Hematopoietic multipotent progenitor cell treated with erythropoietin and hydrocortisone succinate and interleukin-3 and kit ligand, for 15 days (in vitro differentiated cells): ENCODE measurements at regions not wholly inside any gene's neighbourhood (a gene's known extent, or its start where the extent isn't known, plus 50 kb on each side); places are given as distances from the start of the nearest gene placed in this dataset.
"Not testable (repeated sequence)": the region's sequence is repeated elsewhere in the genome, so short reads cannot be mapped to it uniquely, and the experiment has no call there.

Source experiments
- DNase-seq: peaks from one replicate; pipeline ENCODE4 v3.0.0-alpha.2; 2015; ENCODE audit warnings: low spot score

DNA sequence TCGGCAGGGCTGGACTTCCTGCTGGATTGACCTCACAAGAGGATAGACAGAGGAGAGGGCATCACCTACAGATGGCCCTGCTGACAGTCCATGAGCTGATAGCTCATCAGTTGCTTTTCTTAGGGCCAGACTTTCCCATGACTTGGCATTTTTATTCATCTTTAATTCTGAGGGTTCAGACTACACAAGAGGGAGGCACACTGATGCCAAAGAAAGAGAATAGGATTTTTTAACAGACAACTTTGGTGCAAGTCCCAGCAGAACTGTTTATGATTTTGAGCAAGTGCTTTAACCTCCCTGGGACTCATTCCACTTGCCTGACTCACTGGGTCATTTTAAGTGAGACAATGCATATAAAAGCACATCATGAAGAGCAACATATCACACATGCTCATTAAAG is 299.2 kb downstream of the INSIG2 start:
- no peak for DNase-seq

- DNase-seq: no peak
Observed at GRCh38 chr2:118386641-118387302, 298.5 kb downstream of the INSIG2 start.

- DNase-seq: no peak
Observed at GRCh38 chr2:118380915-118381653, 292.8 kb downstream of the INSIG2 start.

GRCh38 chr2:118375907-118376485 is 287.7 kb downstream of the INSIG2 start:
- DNase-seq: no peak

- no peak for DNase-seq
Observed at GRCh38 chr2:118374974-118375755, 286.9 kb downstream of the INSIG2 start.

DNA sequence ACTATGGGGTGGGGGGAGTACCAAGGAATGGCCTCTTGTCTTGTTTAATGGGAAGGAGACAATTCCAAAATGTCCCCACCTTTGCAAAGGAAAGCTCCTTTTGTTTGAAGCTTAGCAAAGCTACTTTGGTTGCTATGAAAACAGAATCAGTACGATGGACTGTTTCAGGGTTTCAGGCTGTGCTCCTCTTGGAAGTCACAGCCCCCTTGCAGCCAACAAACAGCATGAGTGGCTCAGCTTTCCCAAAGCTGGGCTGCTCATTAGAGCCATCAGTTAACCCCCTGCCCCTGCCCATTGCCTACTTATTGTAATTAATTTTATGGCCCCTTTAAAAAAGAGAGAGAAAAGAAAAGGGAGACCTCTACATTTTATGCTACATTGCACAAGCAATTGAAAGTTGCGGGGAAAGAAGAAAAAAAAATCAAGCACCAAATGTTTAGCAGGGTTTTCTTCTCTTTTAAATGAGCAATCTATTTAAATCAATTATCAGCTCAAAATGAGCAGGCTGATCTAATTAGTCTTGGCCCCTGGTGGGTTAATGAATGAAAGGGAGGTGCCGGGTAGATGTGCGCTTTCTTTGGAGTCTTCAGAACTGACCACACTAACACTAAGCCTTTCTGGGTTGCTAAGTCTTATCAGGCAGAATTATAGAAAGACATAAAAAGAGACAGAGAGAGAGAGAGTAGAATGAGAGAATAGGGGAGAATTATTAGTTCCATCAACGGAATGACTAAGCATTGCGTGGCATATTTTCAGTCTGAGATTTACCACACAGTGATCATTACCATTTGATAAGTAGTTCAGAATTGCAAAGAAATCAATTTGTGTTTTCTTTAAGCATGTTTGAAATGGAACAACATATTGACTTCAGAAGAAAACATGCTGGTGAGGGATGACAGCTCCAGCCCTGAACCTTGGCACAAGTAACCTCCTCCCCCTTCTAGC is 284.9 kb downstream of the INSIG2 start:
- DNase-seq: no peak

- DNase-seq: no peak
Observed at GRCh38 chr2:118371515-118371914, 283.2 kb downstream of the INSIG2 start.

GRCh38 chr2:118369521-118369920 is 281.2 kb downstream of the INSIG2 start:
- DNase-seq: not testable (repeated sequence)

- DNase-seq: no peak
Observed at GRCh38 chr2:118363604-118364003, 275.3 kb downstream of the INSIG2 start.

GRCh38 chr2:118356051-118356450 is 267.8 kb downstream of the INSIG2 start:
- DNase-seq: no peak

GRCh38 chr2:118351796-118352195 is 263.5 kb downstream of the INSIG2 start:
- DNase-seq: no peak

- DNase-seq: no peak
Observed at GRCh38 chr2:118350621-118351020, 262.4 kb downstream of the INSIG2 start.

DNA sequence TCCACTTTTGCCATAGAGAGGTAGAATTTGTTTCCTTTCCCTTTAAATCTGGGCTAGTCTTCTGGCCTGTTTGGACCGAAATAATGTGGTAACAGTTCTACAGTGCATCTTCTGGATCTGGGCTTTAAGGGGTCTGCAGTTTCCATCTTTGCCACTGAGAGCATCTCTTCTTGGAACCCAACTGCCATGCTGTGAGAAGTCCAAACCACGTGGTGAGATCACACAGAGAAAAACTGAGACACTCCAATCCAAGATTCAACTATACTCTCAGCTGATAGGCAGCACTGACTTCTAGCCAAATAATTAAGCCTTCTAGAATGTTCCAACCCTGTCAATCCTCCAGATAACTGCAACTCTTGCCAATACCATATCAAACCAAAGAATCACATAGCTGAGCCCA is 261.1 kb downstream of the INSIG2 start:
- DNase-seq: no peak

- DNase-seq: no peak
Observed at GRCh38 chr2:118348380-118349034, 260.2 kb downstream of the INSIG2 start.

DNA sequence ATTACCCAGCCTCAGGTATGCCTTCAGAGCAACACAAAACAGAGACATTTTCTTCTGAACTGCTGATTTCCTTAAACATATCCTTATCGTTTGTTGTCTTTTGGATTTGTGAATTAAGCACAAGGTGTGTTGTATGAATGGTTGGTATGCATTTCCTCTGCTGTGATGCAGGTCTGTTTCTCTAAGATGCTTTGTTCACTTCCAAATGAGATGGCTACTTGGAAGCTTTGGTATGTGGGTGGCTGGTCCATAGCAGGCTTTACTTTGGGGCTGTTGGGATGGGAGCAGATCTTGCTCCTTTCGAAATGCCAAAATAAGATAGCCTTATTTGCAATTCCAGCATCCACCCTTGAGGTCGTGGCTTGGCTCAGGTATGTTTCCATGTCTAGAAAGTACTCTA is 257.2 kb downstream of the INSIG2 start:
- no peak for DNase-seq

DNA sequence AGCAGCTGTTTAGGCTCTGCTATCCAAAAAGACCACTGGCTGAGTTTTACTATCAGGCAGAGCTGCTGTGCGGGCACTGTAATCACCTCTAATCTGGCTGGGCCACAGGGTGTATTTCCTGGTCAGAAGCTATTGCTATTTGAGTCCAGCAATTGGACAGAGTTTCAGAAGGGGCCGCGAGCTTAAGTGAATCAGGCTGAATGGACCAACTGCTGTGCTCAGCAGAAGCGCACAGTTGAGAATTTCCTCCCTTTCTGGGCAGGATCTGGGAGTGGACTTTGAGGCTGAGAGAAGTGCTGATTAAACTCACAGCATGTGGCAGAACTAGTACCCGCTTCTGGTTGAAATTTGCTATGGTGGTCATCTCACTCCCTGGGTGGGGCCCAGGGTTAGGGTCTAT is 251.8 kb downstream of the INSIG2 start:
- no peak for DNase-seq

GRCh38 chr2:118339386-118339785 is 251.1 kb downstream of the INSIG2 start:
- DNase-seq: no peak

DNA sequence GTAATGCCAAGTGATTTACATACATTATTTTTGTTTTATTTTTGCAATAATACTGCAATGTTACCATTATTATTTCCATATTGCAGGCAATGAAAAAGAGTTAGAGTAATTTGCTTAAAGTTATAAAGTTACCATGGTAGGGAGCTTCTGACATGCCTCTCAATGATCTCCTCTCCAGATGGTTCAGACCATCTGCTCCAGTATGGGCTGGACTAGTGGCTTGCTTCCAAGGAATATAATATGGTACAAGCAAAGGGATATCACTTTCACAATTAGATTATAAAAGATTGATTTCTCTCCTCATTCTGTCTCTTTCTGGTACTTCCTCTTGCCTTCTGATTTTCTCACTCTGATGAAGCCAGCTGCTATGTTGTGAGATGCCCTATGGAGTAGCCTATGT is 245.4 kb downstream of the INSIG2 start:
- no peak for DNase-seq

GRCh38 chr2:118325321-118325955 is 237.2 kb downstream of the INSIG2 start:
- no peak for DNase-seq

GRCh38 chr2:118322406-118322805 is 234.1 kb downstream of the INSIG2 start:
- no peak for DNase-seq
